ENCODE measurements at regions not wholly inside any gene's neighbourhood (a gene's known extent, or its start where the extent isn't known, plus 50 kb on each side); places are given as distances from the start of the nearest gene placed in this dataset.

DNA sequence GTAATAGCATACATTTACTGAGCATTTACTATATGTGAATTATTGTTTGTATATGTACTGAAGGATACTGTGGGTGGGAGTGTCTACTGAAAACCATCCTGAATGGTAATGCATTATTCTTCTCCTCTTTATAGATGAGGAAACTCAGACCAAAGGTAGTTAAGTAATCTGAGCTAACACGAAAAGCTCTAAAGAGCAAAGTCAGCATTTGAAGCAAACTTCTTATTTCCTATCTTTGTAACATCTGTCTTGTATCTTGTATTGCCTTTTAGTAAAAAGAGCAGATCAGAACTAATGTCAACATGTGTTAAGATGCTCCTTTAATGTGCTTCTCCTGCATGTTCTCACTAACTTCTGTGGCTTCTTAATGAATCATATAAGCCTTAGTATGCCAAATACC, 382.8 kb upstream of the NXPH2 start:
- POLR2A ChIA-PET, result no interaction called here
- CTCF ChIA-PET, result no interaction called here
- no peak for DNase-seq (ENCODE audit: low read depth)
- Histone ChIP-seq H3K27me3 (ENCODE audit: control insufficient read depth, insufficient read depth, low read length) (no peaks in the 10 kb centered on the region), H3K4me3 (ENCODE audit: low read depth, low read length) (no peak overlapping the region), H3K36me3 (ENCODE audit: control insufficient read depth, insufficient read depth, low read length) (no peaks in the 10 kb centered on the region)
- TF ChIP-seq CTCF (IDR thresholded peaks at IDR 0.05; ENCODE audit: insufficient read depth, low read depth, low read length), result no peak

- CTCF ChIA-PET, result no interaction called here
- Histone ChIP-seq H3K27me3 (ENCODE audit: control insufficient read depth, insufficient read depth, low read length) (no peaks in the 10 kb centered on the region), H3K36me3 (ENCODE audit: control insufficient read depth, insufficient read depth, low read length) (no peaks in the 10 kb centered on the region), H3K4me3 (ENCODE audit: low read depth, low read length) (no peak overlapping the region)
- no peak for TF ChIP-seq CTCF (IDR thresholded peaks at IDR 0.05; ENCODE audit: insufficient read depth, low read depth, low read length)
- no peak for DNase-seq (ENCODE audit: low read depth)
- POLR2A ChIA-PET, result no interaction called here
Measured at GRCh38 chr2:139162456-139162855, 382.3 kb upstream of the NXPH2 start.

DNA sequence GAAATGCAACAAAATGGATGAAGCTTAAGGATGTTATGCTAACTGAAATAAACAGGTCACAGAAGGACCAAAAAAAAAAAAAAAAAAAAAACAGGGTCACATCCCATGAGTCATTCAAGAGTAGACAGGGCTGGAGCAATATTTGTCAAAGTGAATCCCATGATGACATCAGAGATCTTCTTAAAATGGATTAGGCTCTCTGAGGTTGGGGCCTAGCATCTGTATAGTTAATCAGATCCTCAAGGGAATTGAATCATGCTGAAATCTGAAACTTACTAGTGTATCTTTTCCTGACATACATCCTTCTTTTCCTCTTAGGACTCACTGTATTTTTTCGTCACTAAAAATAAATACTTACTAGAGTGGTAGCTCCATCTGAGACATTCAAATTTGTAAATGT, 380.6 kb upstream of the NXPH2 start:
- Histone ChIP-seq H3K4me3 (ENCODE audit: low read depth, low read length) (no peak overlapping the region), H3K36me3 (ENCODE audit: control insufficient read depth, insufficient read depth, low read length) (no peaks in the 10 kb centered on the region), H3K27me3 (ENCODE audit: control insufficient read depth, insufficient read depth, low read length) (no peaks in the 10 kb centered on the region)
- DNase-seq (ENCODE audit: low read depth), result no peak
- TF ChIP-seq CTCF (IDR thresholded peaks at IDR 0.05; ENCODE audit: insufficient read depth, low read depth, low read length), result no peak
- CTCF ChIA-PET, result no interaction called here
- POLR2A ChIA-PET, result no interaction called here

GRCh38 chr2:139159177-139159576, 379.0 kb upstream of the NXPH2 start:
- DNase-seq (ENCODE audit: low read depth), result no peak
- CTCF ChIA-PET, result no interaction called here

DNA sequence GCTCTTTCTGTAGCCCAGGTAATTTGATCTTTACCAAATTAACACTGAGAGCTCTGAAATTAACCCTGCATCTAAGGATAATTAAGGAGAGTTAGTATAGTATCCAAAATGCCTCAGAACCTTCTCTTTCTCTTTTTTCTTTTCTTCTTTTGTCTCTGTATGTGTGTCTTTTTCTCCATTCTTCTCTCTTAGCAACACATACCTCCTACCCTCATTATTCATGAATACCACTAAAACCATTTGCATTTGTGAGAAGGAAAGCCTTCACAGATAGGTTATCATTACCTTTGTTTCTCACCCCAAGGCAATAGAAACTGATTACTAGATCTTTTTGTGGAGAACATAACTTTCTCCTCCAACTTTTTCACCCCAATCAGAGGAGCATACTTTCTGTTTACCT, 376.5 kb upstream of the NXPH2 start:
- Histone ChIP-seq H3K4me3 (ENCODE audit: low read depth, low read length) (no peak overlapping the region), H3K36me3 (ENCODE audit: control insufficient read depth, insufficient read depth, low read length) (no peaks in the 10 kb centered on the region), H3K27me3 (ENCODE audit: control insufficient read depth, insufficient read depth, low read length) (no peaks in the 10 kb centered on the region)
- CTCF ChIA-PET, result no interaction called here
- POLR2A ChIA-PET, result no interaction called here
- no peak for DNase-seq (ENCODE audit: low read depth)
- no peak for TF ChIP-seq CTCF (IDR thresholded peaks at IDR 0.05; ENCODE audit: insufficient read depth, low read depth, low read length)

More at GRCh38 chr2:139159177-139159576, 379.0 kb upstream of the NXPH2 start:
- H3K36me3 ChIP-seq (ENCODE audit: control insufficient read depth, insufficient read depth, low read length), result no peaks in the 10 kb centered on the region
- POLR2A ChIA-PET, result no interaction called here
- H3K4me3 ChIP-seq (ENCODE audit: low read depth, low read length), result no peak overlapping the region
- H3K27me3 ChIP-seq (ENCODE audit: control insufficient read depth, insufficient read depth, low read length), result no peaks in the 10 kb centered on the region
- TF ChIP-seq CTCF (IDR thresholded peaks at IDR 0.05; ENCODE audit: insufficient read depth, low read depth, low read length), result no peak

All from BJ (cell line).